SKM-1 treated with dmso at 0.1 percent for 144 hours (cell line): ENCODE measurements at regions not wholly inside any gene's neighbourhood (a gene's known extent, or its start where the extent isn't known, plus 50 kb on each side); places are given as distances from the start of the nearest gene placed in this dataset.

Source experiments
- DNase-seq: peaks from one replicate; lab custom pipeline; 2025; ENCODE audit not compliant: unreplicated experiment; lab: John Stamatoyannopoulos, UW

DNA sequence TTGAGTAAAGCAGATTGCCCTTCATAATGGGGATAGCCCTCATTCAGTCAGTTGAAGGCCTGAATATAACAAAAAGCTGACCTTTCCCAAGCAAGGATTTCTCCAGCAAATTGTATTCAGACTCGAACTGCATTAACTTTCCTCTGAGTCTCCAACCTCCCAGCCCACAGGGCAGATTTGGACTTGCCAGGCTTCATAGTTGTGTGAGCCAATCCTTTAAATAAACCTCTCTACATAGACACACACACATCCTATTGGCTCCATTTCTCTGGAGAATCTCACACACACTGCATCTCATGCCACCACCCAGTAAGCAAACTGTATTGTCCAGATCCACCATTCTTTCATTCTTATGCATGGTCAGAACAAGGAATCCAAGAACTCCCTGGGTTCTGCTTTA lies 225.1 kb downstream of the MPDZ start:
- DNase-seq: no peak
